K562 (cell line): ENCODE measurements at regions not wholly inside any gene's neighbourhood (a gene's known extent, or its start where the extent isn't known, plus 50 kb on each side); places are given as distances from the start of the nearest gene placed in this dataset.

ENCODE experiments used
- ATAC-seq: fragments of 200-7000 bp; cut with Tn5 transposase; 3 replicates; pipeline ENCODE4 v1.9.1; 2020; ENCODE audit warnings: moderate library complexity
- BruUV-seq: library from RNA; stranded (reverse); fragments of 400-500 nt; replicated peaks from 2 replicates; lab custom pipeline; 2021; lab: Mats Ljungman, UMichigan
- CTCF ChIA-PET: fragments of 300-600 bp; formaldehyde crosslinking; extraction: SDS; loops from one replicate; lab custom pipeline; 2021; ENCODE audit warnings: low intra/inter-chr PET ratio; lab: Yijun Ruan, JAX
- POLR2A ChIA-PET: fragments of 300-600, 350-650 bp; sonication (Branson Sonifier 250); formaldehyde crosslinking; extraction: SDS; loops from one replicate; lab custom pipeline; 2021; ENCODE audit warnings: antibody characterized with exemption, inconsistent platforms; lab: Yijun Ruan, JAX
- DNase-seq, 4 experiments: peaks; one replicate each; pipeline versions ENCODE4 v3.0.0 to v3.0.0-alpha.2; 2011 to 2018; ENCODE audit warnings: low spot score in 3 of 4, mixed read lengths in 3 of 4; ENCODE audit errors: extremely low read depth in 1 of 4
- FAIRE-seq: peaks from 2 replicates; lab custom pipeline; 2011; peaks lifted over from hg19 to GRCh38; lab: Jason Lieb, UNC
- H2AFZ ChIP-seq: 2 replicates; pipeline ENCODE4 v1.6.0; 2011; ENCODE audit warnings: low read depth, low read length, control low read depth, inconsistent platforms
- H3K27ac ChIP-seq: fragments of 200-600 bp; 3 replicates; pipeline ENCODE4 v1.8.0; 2011; ENCODE audit warnings: low read depth, mild to moderate bottlenecking, control low read depth, inconsistent platforms, low read length, moderate library complexity, mixed read lengths; ENCODE audit errors: extremely low read depth
- H3K27me3 ChIP-seq, 2 experiments: fragments of 300-600 bp in 1 of 2; 2 replicates in 1 of 2; 3 replicates in 1 of 2; pipeline versions ENCODE4 v1.6.0 to v1.8.0; 2011; ENCODE audit warnings: inconsistent platforms in 2 of 2, low read length in 2 of 2, mild to moderate bottlenecking in 1 of 2, mixed read lengths in 1 of 2, moderate library complexity in 1 of 2; ENCODE audit not compliant: control insufficient read depth in 2 of 2, insufficient read depth in 2 of 2
- H3K36me3 ChIP-seq: fragments of 300-600 bp; 3 replicates; pipeline ENCODE4 v1.8.0; 2011; ENCODE audit warnings: mild to moderate bottlenecking, low read length, inconsistent platforms; ENCODE audit not compliant: control insufficient read depth, insufficient read depth
- H3K4me1 ChIP-seq, 2 experiments: fragments of 200-600 bp in 1 of 2; replicated peaks in 1 of 2; 2 replicates in 1 of 2; 3 replicates in 1 of 2; pipeline versions ENCODE4 v1.5.1 to v1.8.0; 2011; ENCODE audit warnings: inconsistent platforms in 2 of 2, low read length in 2 of 2, mild to moderate bottlenecking in 1 of 2, mixed read lengths in 1 of 2, moderate library complexity in 1 of 2; ENCODE audit not compliant: control insufficient read depth in 2 of 2, insufficient read depth in 2 of 2
- H3K4me2 ChIP-seq: 2 replicates; pipeline ENCODE4 v1.6.1; 2011; ENCODE audit warnings: low read length, control low read depth, inconsistent platforms, mixed read lengths; ENCODE audit not compliant: insufficient read depth
- H3K4me3 ChIP-seq: fragments of 200-600 bp; sonication (generic), shearing (Covaris generic); 2 replicates; pipeline ENCODE4 v1.5.1; 2016; ENCODE audit warnings: control low read depth, inconsistent platforms
- H3K79me2 ChIP-seq: fragments of 200-600 bp; 3 replicates; pipeline ENCODE4 v1.8.0; 2011; ENCODE audit warnings: low read length, inconsistent platforms; ENCODE audit not compliant: control insufficient read depth, insufficient read depth
- H3K9ac ChIP-seq, 2 experiments: 2 replicates each; pipeline versions ENCODE4 v1.6.0 to v1.6.1; 2011; ENCODE audit warnings: low read depth in 2 of 2, low read length in 2 of 2, control low read depth in 1 of 2, inconsistent platforms in 1 of 2, mild to moderate bottlenecking in 1 of 2, mixed read lengths in 1 of 2; ENCODE audit not compliant: insufficient read depth in 1 of 2
- H3K9me1 ChIP-seq: one replicate; pipeline ENCODE4 v1.6.0; 2011; ENCODE audit warnings: inconsistent platforms, mild to moderate bottlenecking, low read length, moderate library complexity; ENCODE audit not compliant: control insufficient read depth, insufficient read depth
- H3K9me3 ChIP-seq: replicated peaks from 2 replicates; pipeline ENCODE4 v1.5.1; 2011; ENCODE audit warnings: low read depth, low read length, inconsistent platforms; ENCODE audit not compliant: control insufficient read depth, insufficient read depth
- H4K20me1 ChIP-seq: replicated peaks from 2 replicates; pipeline ENCODE4 v1.6.1; 2011; ENCODE audit warnings: low read length, inconsistent platforms, mixed read lengths; ENCODE audit not compliant: control insufficient read depth, insufficient read depth
- BACH1 ChIP-seq: fragments of 200-800 bp; sonication (Bioruptor generic); IDR thresholded peaks from 2 replicates; pipeline ENCODE4 v1.6.1; 2016; ENCODE audit warnings: missing genetic modification characterization, missing compliant biosample characterization
- C11orf30 ChIP-seq: fragments of 450-650 bp; IDR thresholded peaks from 2 replicates; pipeline ENCODE4 v1.6.1; 2016; ENCODE audit warnings: low read depth, mild to moderate bottlenecking
- FOXM1 ChIP-seq, 2 experiments: fragments of 450-650 bp in 1 of 2; sonication (generic) in 1 of 2; formaldehyde crosslinking in 1 of 2; IDR thresholded peaks; 2 replicates each; pipeline versions ENCODE4 v1.6.1 to v1.9.0; 2017 to 2022; ENCODE audit warnings: low read depth in 2 of 2, mild to moderate bottlenecking in 2 of 2, missing genetic modification reagents in 1 of 2, moderate library complexity in 1 of 2
- MAFF ChIP-seq: IDR thresholded peaks from 2 replicates; pipeline ENCODE4 v1.6.1; 2012; ENCODE audit warnings: low read length, improper control_type of control experiment
- MAFG ChIP-seq: fragments of 450-650 bp; conservative IDR thresholded peaks from 2 replicates; pipeline ENCODE4 v1.6.1; 2016; ENCODE audit warnings: missing genetic modification characterization, missing compliant biosample characterization
- MAFK ChIP-seq: IDR thresholded peaks from 2 replicates; pipeline ENCODE4 v1.6.1; 2011; ENCODE audit warnings: low read length, improper control_type of control experiment
- NFE2 ChIP-seq: IDR thresholded peaks from 2 replicates; pipeline ENCODE4 v1.6.1; 2014; ENCODE audit warnings: antibody characterized with exemption, low read depth
- NFE2L1 ChIP-seq: fragments of 450-650 bp; IDR thresholded peaks from 2 replicates; pipeline ENCODE4 v1.6.1; 2016; ENCODE audit warnings: missing genetic modification characterization, low read depth, mild to moderate bottlenecking, missing compliant biosample characterization, moderate library complexity, borderline replicate concordance
- RFX7 ChIP-seq: fragments of 250-450 bp; sonication (Bioruptor Pico); IDR thresholded peaks from 2 replicates; pipeline ENCODE4 v1.5.1; 2021; ENCODE audit warnings: mild to moderate bottlenecking
- SIN3B ChIP-seq: fragments of 450-650 bp; IDR thresholded peaks from 2 replicates; pipeline ENCODE4 v1.6.1; 2017; ENCODE audit warnings: low read depth, mild to moderate bottlenecking, moderate library complexity
- STAT5B ChIP-seq: fragments of 250-450 bp; sonication (Bioruptor Pico); IDR thresholded peaks from 2 replicates; pipeline ENCODE4 v1.8.0; 2021; ENCODE audit warnings: mild to moderate bottlenecking, inconsistent platforms
- TRIM24 ChIP-seq, 2 experiments: fragments of 450-650 bp; IDR thresholded peaks; 2 replicates each; pipeline ENCODE4 v1.6.1; 2016
- ZNF316 ChIP-seq: fragments of 450-650 bp; IDR thresholded peaks from 2 replicates; pipeline ENCODE4 v1.6.1; 2016
- ZNF592 ChIP-seq: fragments of 450-650 bp; IDR thresholded peaks from 2 replicates; pipeline ENCODE4 v1.6.1; 2017; ENCODE audit warnings: antibody characterized with exemption, mild to moderate bottlenecking
- WGBS: fragments of 100-300 bp; shearing (Covaris generic); methylation state at CpG from one replicate; pipeline ENCODE4 v1.1.6; 2016; ENCODE audit warnings: low coverage, mixed read lengths; ENCODE audit not compliant: insufficient coverage; ENCODE audit errors: missing lambda C conversion rate; 5-methylcytosine and 5-hydroxymethylcytosine counted together
- in situ Hi-C: fragments of 300-500 bp; cut with MboI; formaldehyde crosslinking; loops from 4 replicates; pipeline ENCODE4 v1.15.0; 2018; ENCODE audit warnings: inconsistent platforms, mixed read lengths
- intact Hi-C: fragments of 100-400 bp; cut with micrococcal nuclease; formaldehyde crosslinking; loops from 2 replicates; pipeline ENCODE4 v1.14.2; 2022
- TF ChIP-seq, protein P1 (sequence below): sonication (generic); formaldehyde crosslinking; IDR thresholded peaks from 2 replicates; pipeline ENCODE4 v1.8.0; 2022; ENCODE audit warnings: missing genetic modification reagents, mild to moderate bottlenecking, borderline replicate concordance
- TF ChIP-seq, protein P2 (sequence below): fragments of 450-650 bp; formaldehyde crosslinking; IDR thresholded peaks from 2 replicates; pipeline ENCODE4 v1.4.0; 2022; ENCODE audit warnings: mild to moderate bottlenecking, moderate library complexity

- POLR2A ChIA-PET = no interaction called here
- H2AFZ ChIP-seq = no peak overlapping the region
- CTCF ChIA-PET = no interaction called here
- H3K79me2 ChIP-seq = no peaks in the 10 kb centered on the region
- H3K4me2 ChIP-seq = no peak overlapping the region
- no peak overlapping the region for H3K27ac ChIP-seq
- TF ChIP-seq SIN3B (no peak), FOXM1 (IDR thresholded peaks at IDR 0.05; ENCODE audit: low read depth) (no peak), FOXM1 (CRISPR knock-in tag; IDR thresholded peaks at IDR 0.05; ENCODE audit: low read depth) (no peak), ZNF316 (peak; percentile 92), C11orf30 (peak; percentile 86), STAT5B (CRISPR knock-in tag) (no peak), NFE2 (peak; percentile 88), TRIM24 (IDR thresholded peaks at IDR 0.05) (0 out of 4 replicates have a peak, but pooled peaks of 1 of the 2 experiments have one; percentile 9), MAFK (peak; percentile 88), BACH1 (tag) (peak; percentile 82; the same call in 1 of the 2 replicates), NFE2L1 (tag) (peak; percentile 79), MAFG (peak; percentile 93), MAFF (peak; percentile 94), ZNF592 (peak; percentile 54; the same call in 1 of the 2 replicates), RFX7 (CRISPR knock-in tag) (no peak)
- TF ChIP-seq, protein P1, sequence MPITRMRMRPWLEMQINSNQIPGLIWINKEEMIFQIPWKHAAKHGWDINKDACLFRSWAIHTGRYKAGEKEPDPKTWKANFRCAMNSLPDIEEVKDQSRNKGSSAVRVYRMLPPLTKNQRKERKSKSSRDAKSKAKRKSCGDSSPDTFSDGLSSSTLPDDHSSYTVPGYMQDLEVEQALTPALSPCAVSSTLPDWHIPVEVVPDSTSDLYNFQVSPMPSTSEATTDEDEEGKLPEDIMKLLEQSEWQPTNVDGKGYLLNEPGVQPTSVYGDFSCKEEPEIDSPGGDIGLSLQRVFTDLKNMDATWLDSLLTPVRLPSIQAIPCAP = no peak
- TF ChIP-seq, protein P2, sequence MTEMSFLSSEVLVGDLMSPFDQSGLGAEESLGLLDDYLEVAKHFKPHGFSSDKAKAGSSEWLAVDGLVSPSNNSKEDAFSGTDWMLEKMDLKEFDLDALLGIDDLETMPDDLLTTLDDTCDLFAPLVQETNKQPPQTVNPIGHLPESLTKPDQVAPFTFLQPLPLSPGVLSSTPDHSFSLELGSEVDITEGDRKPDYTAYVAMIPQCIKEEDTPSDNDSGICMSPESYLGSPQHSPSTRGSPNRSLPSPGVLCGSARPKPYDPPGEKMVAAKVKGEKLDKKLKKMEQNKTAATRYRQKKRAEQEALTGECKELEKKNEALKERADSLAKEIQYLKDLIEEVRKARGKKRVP (CRISPR knock-in tag) = no peak
- H3K9me3 ChIP-seq = 0 out of 2 replicates have a peak, but pooled peaks cover 2% of the 10 kb centered on the region
- no peaks in the 10 kb centered on the region for H4K20me1 ChIP-seq
- DNase-seq = peak in 1 of 4 experiments; percentile 14
- no peaks in the 10 kb centered on the region for H3K27me3 ChIP-seq
- intact Hi-C loops (no loop called here), in situ Hi-C loops (no loop called here)
- BruUV-seq = no TSS peak
- no peaks in the 10 kb centered on the region for H3K36me3 ChIP-seq
- H3K4me3 ChIP-seq = no peak overlapping the region
- peak; percentile 44 for FAIRE-seq
- no peak for ATAC-seq
- H3K9me1 ChIP-seq = no peaks in the 10 kb centered on the region
- no peaks in the 10 kb centered on the region for H3K4me1 ChIP-seq
- H3K9ac ChIP-seq = no peak overlapping the region
- WGBS = 26% methylated on average over 3 of the region's 3 CpGs
These were observed 75.6 kb downstream of the AKR1C4 start for GRCh38 chr10:5272065-5272803.
